ENCODE measurements at regions not wholly inside any gene's neighbourhood (a gene's known extent, or its start where the extent isn't known, plus 50 kb on each side); places are given as distances from the start of the nearest gene placed in this dataset.
A peak's percentile ranks its signal among the peaks of the same experiment; 100 is the strongest.

DNA sequence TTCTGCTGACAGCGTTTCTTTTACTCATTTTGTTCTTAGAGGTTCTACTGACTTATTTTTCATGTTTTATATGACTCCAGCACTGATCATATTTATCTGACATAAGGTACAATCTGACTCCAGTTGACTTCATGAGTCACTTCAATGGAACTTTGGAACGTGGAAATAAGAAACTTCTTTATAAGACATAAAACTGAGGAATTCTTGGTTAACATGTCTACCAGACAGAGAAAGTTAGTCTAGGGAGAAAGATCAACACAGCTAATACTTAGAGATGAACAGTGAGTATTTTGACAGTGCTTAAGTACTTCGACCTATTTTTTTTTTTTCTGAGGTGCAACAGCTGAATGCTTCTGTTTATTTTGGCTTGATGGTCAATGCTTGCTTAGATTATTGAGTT, 679.5 kb downstream of the KCNJ2 start:
- H3K27me3 ChIP-seq (ENCODE audit: control insufficient read depth, insufficient read depth, low read length): no peaks in the 10 kb centered on the region
- H2AFZ ChIP-seq (replicated peaks; ENCODE audit: low read length, poor library complexity): no peak overlapping the region
- H3K56ac ChIP-seq (ENCODE audit: extremely low read depth, insufficient read depth, low read length): no peak overlapping the region
- ATAC-seq (ENCODE audit: low read depth) (peak; percentile 84), DNase-seq (peak; percentile 78)
- 0 out of 3 replicates have a peak overlapping the region, but pooled peaks have one; percentile 66 for H2BK15ac ChIP-seq (ENCODE audit: low read depth, low read length)
- H2BK20ac ChIP-seq (ENCODE audit: low read depth, low read length): peak overlapping the region; percentile 79; the same call in 1 of the 2 replicates
- in situ Hi-C loops (cut with MboI; ENCODE audit: low sequenced_read_pairs) (no loop called here), dilution Hi-C loops (cut with HindIII; ENCODE audit: low sequenced_read_pairs, unreplicated experiment) (no loop called here), intact Hi-C loops (cut with micrococcal nuclease) (no loop called here)
- peaks cover 4% of the 10 kb centered on the region for H3K4me1 ChIP-seq (ENCODE audit: control insufficient read depth, insufficient read depth, low read length)
- no peak overlapping the region for H3K4me3 ChIP-seq (ENCODE audit: insufficient read depth, low read depth, low read length)
- no peak overlapping the region for H3K9ac ChIP-seq (ENCODE audit: low read depth, low read length)
- H2AK9ac ChIP-seq (replicated peaks; ENCODE audit: low read depth, low read length, poor library complexity): no peak overlapping the region
- 0 out of 2 replicates have a peak overlapping the region, but pooled peaks have one; percentile 60 for H3K14ac ChIP-seq (replicated peaks; ENCODE audit: low read depth, low read length)
- ChIA-PET CTCF (no interaction called here), POLR2A (ENCODE audit: unreplicated experiment) (no interaction called here)
- H4K20me1 ChIP-seq (ENCODE audit: insufficient read depth, low read length): no peaks in the 10 kb centered on the region
- peak overlapping the region; percentile 83 for H2BK120ac ChIP-seq (ENCODE audit: low read depth, low read length)
- H4K5ac ChIP-seq (ENCODE audit: low read depth, low read length): no peak overlapping the region
- peak overlapping the region in 1 of 2 experiments; percentile 79; a peak in 1 of 4 replicates for H4K8ac ChIP-seq (ENCODE audit: low read depth in 2 of 2, low read length in 2 of 2)
- TF ChIP-seq FOS (IDR thresholded peaks at IDR 0.05; ENCODE audit: low read depth, low read length): no peak
- no peak for TF ChIP-seq POLR2A (IDR thresholded peaks at IDR 0.05; ENCODE audit: low read depth, low read length)
- TF ChIP-seq CEBPB (IDR thresholded peaks at IDR 0.05; ENCODE audit: low read depth, low read length): no peak
- TF ChIP-seq MXI1 (IDR thresholded peaks at IDR 0.05; ENCODE audit: borderline replicate concordance, low read depth, low read length): no peak
- no peak for TF ChIP-seq NFE2L2 (IDR thresholded peaks at IDR 0.05; ENCODE audit: low read depth, low read length)
- TF ChIP-seq, protein P1, sequence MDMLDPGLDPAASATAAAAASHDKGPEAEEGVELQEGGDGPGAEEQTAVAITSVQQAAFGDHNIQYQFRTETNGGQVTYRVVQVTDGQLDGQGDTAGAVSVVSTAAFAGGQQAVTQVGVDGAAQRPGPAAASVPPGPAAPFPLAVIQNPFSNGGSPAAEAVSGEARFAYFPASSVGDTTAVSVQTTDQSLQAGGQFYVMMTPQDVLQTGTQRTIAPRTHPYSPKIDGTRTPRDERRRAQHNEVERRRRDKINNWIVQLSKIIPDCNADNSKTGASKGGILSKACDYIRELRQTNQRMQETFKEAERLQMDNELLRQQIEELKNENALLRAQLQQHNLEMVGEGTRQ (IDR thresholded peaks at IDR 0.05; ENCODE audit: low read depth, low read length): no peak
- TF ChIP-seq MAFK (IDR thresholded peaks at IDR 0.05; ENCODE audit: low read depth, low read length): no peak
- no peak for TF ChIP-seq RFX5 (IDR thresholded peaks at IDR 0.05; ENCODE audit: low read depth, low read length)
- TF ChIP-seq, protein P2, sequence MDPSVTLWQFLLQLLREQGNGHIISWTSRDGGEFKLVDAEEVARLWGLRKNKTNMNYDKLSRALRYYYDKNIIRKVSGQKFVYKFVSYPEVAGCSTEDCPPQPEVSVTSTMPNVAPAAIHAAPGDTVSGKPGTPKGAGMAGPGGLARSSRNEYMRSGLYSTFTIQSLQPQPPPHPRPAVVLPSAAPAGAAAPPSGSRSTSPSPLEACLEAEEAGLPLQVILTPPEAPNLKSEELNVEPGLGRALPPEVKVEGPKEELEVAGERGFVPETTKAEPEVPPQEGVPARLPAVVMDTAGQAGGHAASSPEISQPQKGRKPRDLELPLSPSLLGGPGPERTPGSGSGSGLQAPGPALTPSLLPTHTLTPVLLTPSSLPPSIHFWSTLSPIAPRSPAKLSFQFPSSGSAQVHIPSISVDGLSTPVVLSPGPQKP (IDR thresholded peaks at IDR 0.05; ENCODE audit: borderline replicate concordance, low read depth, low read length): no peak
- TF ChIP-seq RCOR1 (IDR thresholded peaks at IDR 0.05; ENCODE audit: insufficient replicate concordance, low read length): no peak
- TF ChIP-seq BHLHE40 (IDR thresholded peaks at IDR 0.05; ENCODE audit: low read depth, low read length): no peak
- H3K27ac ChIP-seq (ENCODE audit: insufficient read depth, low read length): no peak overlapping the region
- no CpG with 5 or more reads among the region's 3 CpGs for WGBS, 2 experiments (ENCODE audit: extremely low coverage in 2 of 2, insufficient read length in 1 of 2)
- H2AK5ac ChIP-seq (ENCODE audit: low read depth, low read length): no peak overlapping the region
- H3K36me3 ChIP-seq (ENCODE audit: control insufficient read depth, insufficient read depth, low read length): no peaks in the 10 kb centered on the region
- no peak overlapping the region for H3K23ac ChIP-seq (ENCODE audit: low read depth, low read length)
- H3K9me3 ChIP-seq (ENCODE audit: control insufficient read depth, insufficient read depth, low read length): no peaks in the 10 kb centered on the region
- H3K4ac ChIP-seq (ENCODE audit: low read depth, low read length): peak overlapping the region; percentile 64; the same call in 1 of the 2 replicates
- peak overlapping the region; percentile 42; the same call in 1 of the 2 replicates for H3K4me2 ChIP-seq (ENCODE audit: low read depth, low read length)
- H4K91ac ChIP-seq (ENCODE audit: insufficient read depth, low read depth, low read length): peak overlapping the region; percentile 50; the same call in 1 of the 2 replicates
- no TSS peak for BruUV-seq (replicated peaks)
- H3K9me1 ChIP-seq (ENCODE audit: insufficient read depth, low read length): peaks cover 3% of the 10 kb centered on the region; the same call in 1 of the 2 replicates
- H2BK5ac ChIP-seq (ENCODE audit: low read depth, low read length, poor library complexity, severe bottlenecking): peak overlapping the region; percentile 80
- H3K79me1 ChIP-seq (ENCODE audit: low read depth in 1 of 2, low read length in 2 of 2): no peaks in the 10 kb centered on the region
- H3K18ac ChIP-seq (ENCODE audit: low read depth, low read length): peak overlapping the region; percentile 79; the same call in 1 of the 2 replicates

All from IMR-90 (cell line).